IMR-90 (cell line): ENCODE measurements at regions not wholly inside any gene's neighbourhood (a gene's known extent, or its start where the extent isn't known, plus 50 kb on each side); places are given as distances from the start of the nearest gene placed in this dataset.

Source experiments
- ATAC-seq: fragments of 200-7000 bp; cut with Tn5 transposase; 2 replicates; pipeline ENCODE4 v1.9.1; 2020; ENCODE audit warnings: low read depth, mild to moderate bottlenecking, moderate library complexity
- BruUV-seq: library from RNA; stranded (reverse); fragments of 400-500 nt; replicated peaks from 2 replicates; lab custom pipeline; 2021; lab: Mats Ljungman, UMichigan
- CTCF ChIA-PET: fragments of 300-600 bp; formaldehyde crosslinking; extraction: SDS; loops from one replicate; lab custom pipeline; 2021; ENCODE audit warnings: antibody characterized with exemption; lab: Yijun Ruan, JAX
- POLR2A ChIA-PET: fragments of 300-600 bp; sonication (Branson Sonifier 250); formaldehyde crosslinking; loops from one replicate; lab custom pipeline; 2022; ENCODE audit warnings: antibody characterized with exemption; ENCODE audit not compliant: unreplicated experiment; lab: Charles Lee
- DNase-seq: peaks from one replicate; pipeline ENCODE4 v3.0.0; 2013
- H2AFZ ChIP-seq: replicated peaks from 2 replicates; pipeline ENCODE3; 2013; ENCODE audit warnings: low read length, mild to moderate bottlenecking; ENCODE audit not compliant: poor library complexity
- H2AK5ac ChIP-seq: 2 replicates; pipeline ENCODE4 v1.6.1; 2013; ENCODE audit warnings: low read depth, low read length, inconsistent platforms
- H2AK9ac ChIP-seq: replicated peaks from 2 replicates; pipeline ENCODE3; 2013; ENCODE audit warnings: mild to moderate bottlenecking, low read depth, low read length, moderate library complexity; ENCODE audit not compliant: poor library complexity
- H2BK120ac ChIP-seq: 2 replicates; pipeline ENCODE4 v1.6.1; 2013; ENCODE audit warnings: low read depth, low read length, inconsistent platforms
- H2BK15ac ChIP-seq: 3 replicates; pipeline ENCODE4 v1.6.1; 2013; ENCODE audit warnings: low read depth, low read length, inconsistent platforms
- H2BK20ac ChIP-seq: 2 replicates; pipeline ENCODE4 v1.6.1; 2013; ENCODE audit warnings: low read depth, mild to moderate bottlenecking, inconsistent platforms, low read length, moderate library complexity
- H2BK5ac ChIP-seq: 2 replicates; pipeline ENCODE4 v1.6.1; 2013; ENCODE audit warnings: mild to moderate bottlenecking, low read depth, low read length, inconsistent platforms; ENCODE audit not compliant: poor library complexity, severe bottlenecking
- H3K14ac ChIP-seq: replicated peaks from 2 replicates; pipeline ENCODE4 v1.6.1; 2013; ENCODE audit warnings: low read depth, low read length, inconsistent platforms
- H3K18ac ChIP-seq: 2 replicates; pipeline ENCODE4 v1.6.1; 2013; ENCODE audit warnings: low read depth, low read length, control low read depth
- H3K23ac ChIP-seq: 2 replicates; pipeline ENCODE4 v1.6.1; 2013; ENCODE audit warnings: low read depth, low read length, inconsistent platforms
- H3K27ac ChIP-seq: 2 replicates; pipeline ENCODE4 v1.5.1; 2013; ENCODE audit warnings: mild to moderate bottlenecking, control low read depth, low read length; ENCODE audit not compliant: insufficient read depth
- H3K27me3 ChIP-seq: 2 replicates; pipeline ENCODE4 v1.6.1; 2013; ENCODE audit warnings: low read length; ENCODE audit not compliant: control insufficient read depth, insufficient read depth
- H3K36me3 ChIP-seq: 2 replicates; pipeline ENCODE4 v1.6.1; 2013; ENCODE audit warnings: low read length, mixed read lengths; ENCODE audit not compliant: control insufficient read depth, insufficient read depth
- H3K4ac ChIP-seq: 2 replicates; pipeline ENCODE4 v1.6.1; 2013; ENCODE audit warnings: low read depth, low read length, inconsistent platforms
- H3K4me1 ChIP-seq: 2 replicates; pipeline ENCODE4 v1.6.1; 2013; ENCODE audit warnings: low read length, mixed read lengths; ENCODE audit not compliant: control insufficient read depth, insufficient read depth
- H3K4me2 ChIP-seq: 2 replicates; pipeline ENCODE4 v1.6.1; 2013; ENCODE audit warnings: low read depth, mild to moderate bottlenecking, control low read depth, low read length, moderate library complexity
- H3K4me3 ChIP-seq: 2 replicates; pipeline ENCODE4 v1.5.1; 2013; ENCODE audit warnings: low read depth, mild to moderate bottlenecking, control low read depth, low read length, moderate library complexity; ENCODE audit not compliant: insufficient read depth
- H3K56ac ChIP-seq: 2 replicates; pipeline ENCODE4 v1.6.1; 2013; ENCODE audit warnings: low read length, inconsistent platforms; ENCODE audit not compliant: insufficient read depth; ENCODE audit errors: extremely low read depth
- H3K79me1 ChIP-seq, 2 experiments: 2 replicates each; pipeline ENCODE4 v1.6.1; 2013; ENCODE audit warnings: low read length in 2 of 2, inconsistent platforms in 1 of 2, low read depth in 1 of 2
- H3K9ac ChIP-seq: 2 replicates; pipeline ENCODE4 v1.6.1; 2013; ENCODE audit warnings: low read depth, low read length, control low read depth
- H3K9me1 ChIP-seq: 2 replicates; pipeline ENCODE4 v1.6.1; 2013; ENCODE audit warnings: low read length, inconsistent platforms; ENCODE audit not compliant: insufficient read depth
- H3K9me3 ChIP-seq: 2 replicates; pipeline ENCODE4 v1.6.1; 2013; ENCODE audit warnings: low read length; ENCODE audit not compliant: control insufficient read depth, insufficient read depth
- H4K20me1 ChIP-seq: 2 replicates; pipeline ENCODE4 v1.6.1; 2013; ENCODE audit warnings: low read length, inconsistent platforms; ENCODE audit not compliant: insufficient read depth
- H4K5ac ChIP-seq: 2 replicates; pipeline ENCODE4 v1.6.1; 2013; ENCODE audit warnings: mild to moderate bottlenecking, low read depth, low read length, control low read depth
- H4K8ac ChIP-seq, 2 experiments: 2 replicates each; pipeline ENCODE4 v1.6.1; 2013; ENCODE audit warnings: low read depth in 2 of 2, low read length in 2 of 2, control low read depth in 1 of 2, inconsistent platforms in 1 of 2
- H4K91ac ChIP-seq: 2 replicates; pipeline ENCODE4 v1.6.1; 2013; ENCODE audit warnings: low read depth, low read length, inconsistent platforms; ENCODE audit not compliant: insufficient read depth
- BHLHE40 ChIP-seq: fragments of 150-350 bp; IDR thresholded peaks from 2 replicates; pipeline ENCODE4 v1.6.1; 2016; ENCODE audit warnings: mild to moderate bottlenecking, low read depth, low read length
- CHD1 ChIP-seq: IDR thresholded peaks from 2 replicates; pipeline ENCODE4 v1.6.1; 2012; ENCODE audit warnings: low read depth, low read length, improper control_type of control experiment
- FOS ChIP-seq: fragments of 150-350 bp; IDR thresholded peaks from 2 replicates; pipeline ENCODE4 v1.6.1; 2016; ENCODE audit warnings: low read depth, low read length
- MAFK ChIP-seq: IDR thresholded peaks from 2 replicates; pipeline ENCODE4 v1.6.1; 2012; ENCODE audit warnings: low read depth, low read length, improper control_type of control experiment
- MAZ ChIP-seq: IDR thresholded peaks from 2 replicates; pipeline ENCODE4 v1.6.1; 2012; ENCODE audit warnings: low read depth, mild to moderate bottlenecking, low read length, improper control_type of control experiment, moderate library complexity, borderline replicate concordance
- MXI1 ChIP-seq: IDR thresholded peaks from 2 replicates; pipeline ENCODE4 v1.6.1; 2012; ENCODE audit warnings: low read depth, mild to moderate bottlenecking, low read length, moderate library complexity, borderline replicate concordance
- NFE2L2 ChIP-seq: fragments of 150-350 bp; IDR thresholded peaks from 2 replicates; pipeline ENCODE4 v1.6.1; 2016; ENCODE audit warnings: low read depth, mild to moderate bottlenecking, low read length
- POLR2A ChIP-seq: IDR thresholded peaks from 2 replicates; pipeline ENCODE4 v1.6.1; 2012; ENCODE audit warnings: mild to moderate bottlenecking, low read depth, low read length
- RAD21 ChIP-seq: IDR thresholded peaks from 2 replicates; pipeline ENCODE4 v1.6.1; 2012; ENCODE audit warnings: low read length, improper control_type of control experiment
- RCOR1 ChIP-seq: IDR thresholded peaks from 2 replicates; pipeline ENCODE4 v1.6.1; 2012; ENCODE audit warnings: mild to moderate bottlenecking, low read length, improper control_type of control experiment; ENCODE audit not compliant: insufficient replicate concordance
- RFX5 ChIP-seq: IDR thresholded peaks from 2 replicates; pipeline ENCODE4 v1.8.0; 2012; ENCODE audit warnings: low read depth, mild to moderate bottlenecking, low read length, moderate library complexity
- SMC3 ChIP-seq: fragments of 150-350 bp; IDR thresholded peaks from 2 replicates; pipeline ENCODE4 v1.6.1; 2016; ENCODE audit warnings: low read depth, mild to moderate bottlenecking, antibody characterized with exemption, low read length, moderate library complexity
- WGBS, 2 experiments: methylation state at CpG; one replicate each; pipeline versions ENCODE4 v1.1.5 to v1.1.7; 2013; ENCODE audit warnings: missing lambda C conversion rate in 2 of 2; ENCODE audit not compliant: insufficient read length in 1 of 2; ENCODE audit errors: extremely low coverage in 2 of 2; 5-methylcytosine and 5-hydroxymethylcytosine counted together
- dilution Hi-C: fragments of 300-500 bp; cut with HindIII; formaldehyde crosslinking; loops from one replicate; pipeline ENCODE4 v1.14.3; 2018; ENCODE audit warnings: low sequenced_read_pairs; ENCODE audit not compliant: unreplicated experiment
- in situ Hi-C: fragments of 300-500 bp; cut with MboI; formaldehyde crosslinking; loops from 3 replicates; pipeline ENCODE4 v1.14.3; 2019; ENCODE audit warnings: low sequenced_read_pairs, inconsistent platforms, mixed read lengths
- intact Hi-C: fragments of 100-400 bp; cut with micrococcal nuclease; formaldehyde crosslinking; loops from 2 replicates; pipeline ENCODE4 v1.10.0; 2022
- TF ChIP-seq, protein P1 (sequence below): conservative IDR thresholded peaks from 2 replicates; pipeline ENCODE4 v1.5.1; 2012; ENCODE audit warnings: mild to moderate bottlenecking, low read depth, low read length, improper control_type of control experiment
- TF ChIP-seq, protein P2 (sequence below): fragments of 150-350 bp; IDR thresholded peaks from 2 replicates; pipeline ENCODE4 v1.6.1; 2017; ENCODE audit warnings: mild to moderate bottlenecking, antibody characterized with exemption, low read length, low read depth

- Histone ChIP-seq H3K4ac (no peak overlapping the region), H3K9me1 (no peaks in the 10 kb centered on the region), H2AK9ac (no peak overlapping the region), H4K8ac (no peak overlapping the region), H3K79me1 (no peaks in the 10 kb centered on the region), H3K36me3 (no peaks in the 10 kb centered on the region), H2BK5ac (no peak overlapping the region), H3K14ac (no peak overlapping the region), H3K27me3 (no peaks in the 10 kb centered on the region; the same call in 1 of the 2 replicates), H4K91ac (no peak overlapping the region), H2AFZ (no peak overlapping the region), H3K9me3 (no peaks in the 10 kb centered on the region), H3K9ac (no peak overlapping the region), H2BK15ac (no peak overlapping the region), H4K20me1 (no peaks in the 10 kb centered on the region), H2BK120ac (no peak overlapping the region), H3K18ac (no peak overlapping the region), H2BK20ac (no peak overlapping the region), H3K4me2 (no peak overlapping the region), H3K56ac (no peak overlapping the region), H3K27ac (no peak overlapping the region), H3K4me1 (no peaks in the 10 kb centered on the region), H3K23ac (no peak overlapping the region), H4K5ac (no peak overlapping the region), H2AK5ac (no peak overlapping the region), H3K4me3 (no peak overlapping the region)
- in situ Hi-C loops (no loop called here), intact Hi-C loops (no loop called here), dilution Hi-C loops (no loop called here)
- ChIA-PET CTCF (no interaction called here), POLR2A (no interaction called here)
- ATAC-seq (no peak), DNase-seq (no peak)
- TF ChIP-seq POLR2A = no peak
- TF ChIP-seq CHD1 = no peak
- TF ChIP-seq FOS = no peak
- TF ChIP-seq MAFK = no peak
- TF ChIP-seq NFE2L2 = no peak
- TF ChIP-seq RAD21 = no peak
- no peak for TF ChIP-seq RCOR1
- TF ChIP-seq, protein P1, sequence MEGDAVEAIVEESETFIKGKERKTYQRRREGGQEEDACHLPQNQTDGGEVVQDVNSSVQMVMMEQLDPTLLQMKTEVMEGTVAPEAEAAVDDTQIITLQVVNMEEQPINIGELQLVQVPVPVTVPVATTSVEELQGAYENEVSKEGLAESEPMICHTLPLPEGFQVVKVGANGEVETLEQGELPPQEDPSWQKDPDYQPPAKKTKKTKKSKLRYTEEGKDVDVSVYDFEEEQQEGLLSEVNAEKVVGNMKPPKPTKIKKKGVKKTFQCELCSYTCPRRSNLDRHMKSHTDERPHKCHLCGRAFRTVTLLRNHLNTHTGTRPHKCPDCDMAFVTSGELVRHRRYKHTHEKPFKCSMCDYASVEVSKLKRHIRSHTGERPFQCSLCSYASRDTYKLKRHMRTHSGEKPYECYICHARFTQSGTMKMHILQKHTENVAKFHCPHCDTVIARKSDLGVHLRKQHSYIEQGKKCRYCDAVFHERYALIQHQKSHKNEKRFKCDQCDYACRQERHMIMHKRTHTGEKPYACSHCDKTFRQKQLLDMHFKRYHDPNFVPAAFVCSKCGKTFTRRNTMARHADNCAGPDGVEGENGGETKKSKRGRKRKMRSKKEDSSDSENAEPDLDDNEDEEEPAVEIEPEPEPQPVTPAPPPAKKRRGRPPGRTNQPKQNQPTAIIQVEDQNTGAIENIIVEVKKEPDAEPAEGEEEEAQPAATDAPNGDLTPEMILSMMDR = no peak
- no peak for TF ChIP-seq MXI1
- TF ChIP-seq RFX5 = no peak
- TF ChIP-seq BHLHE40 = no peak
- no peak for TF ChIP-seq MAZ
- TF ChIP-seq SMC3 = no peak
- TF ChIP-seq, protein P2, sequence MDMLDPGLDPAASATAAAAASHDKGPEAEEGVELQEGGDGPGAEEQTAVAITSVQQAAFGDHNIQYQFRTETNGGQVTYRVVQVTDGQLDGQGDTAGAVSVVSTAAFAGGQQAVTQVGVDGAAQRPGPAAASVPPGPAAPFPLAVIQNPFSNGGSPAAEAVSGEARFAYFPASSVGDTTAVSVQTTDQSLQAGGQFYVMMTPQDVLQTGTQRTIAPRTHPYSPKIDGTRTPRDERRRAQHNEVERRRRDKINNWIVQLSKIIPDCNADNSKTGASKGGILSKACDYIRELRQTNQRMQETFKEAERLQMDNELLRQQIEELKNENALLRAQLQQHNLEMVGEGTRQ = no peak
- no TSS peak for BruUV-seq
- no CpG with 5 or more reads among the region's 3 CpGs for WGBS, 2 experiments
Observed at GRCh38 chr13:59538512-59538911, 625.2 kb downstream of the DIAPH3 start.
